ENCODE measurements at regions not wholly inside any gene's neighbourhood (a gene's known extent, or its start where the extent isn't known, plus 50 kb on each side); places are given as distances from the start of the nearest gene placed in this dataset.

GRCh38 chr5:125719681-125720347, 703.4 kb upstream of the GRAMD2B start:
- DNase-seq, result no peak

- no peak for DNase-seq
Observed at GRCh38 chr5:125720348-125720685, 702.9 kb upstream of the GRAMD2B start.

DNA sequence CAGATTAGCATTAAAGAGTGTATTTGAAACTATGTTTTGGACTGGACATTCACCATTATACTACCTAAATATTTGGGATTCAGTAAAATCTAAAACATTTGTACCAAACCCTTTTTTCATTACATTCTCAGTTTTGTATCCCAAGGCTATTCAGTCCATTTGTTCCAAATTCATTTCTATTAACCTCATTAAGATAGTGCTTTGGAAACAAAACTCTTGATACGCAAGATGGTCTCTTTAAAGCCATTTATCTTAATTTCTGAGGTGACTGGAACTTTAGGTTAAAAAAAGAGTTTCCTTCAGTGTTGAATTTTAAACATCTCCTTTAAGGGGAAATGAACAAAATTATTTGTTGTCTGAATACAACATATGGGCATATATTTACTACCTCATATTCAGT, 702.5 kb upstream of the GRAMD2B start:
- DNase-seq, result no peak

DNA sequence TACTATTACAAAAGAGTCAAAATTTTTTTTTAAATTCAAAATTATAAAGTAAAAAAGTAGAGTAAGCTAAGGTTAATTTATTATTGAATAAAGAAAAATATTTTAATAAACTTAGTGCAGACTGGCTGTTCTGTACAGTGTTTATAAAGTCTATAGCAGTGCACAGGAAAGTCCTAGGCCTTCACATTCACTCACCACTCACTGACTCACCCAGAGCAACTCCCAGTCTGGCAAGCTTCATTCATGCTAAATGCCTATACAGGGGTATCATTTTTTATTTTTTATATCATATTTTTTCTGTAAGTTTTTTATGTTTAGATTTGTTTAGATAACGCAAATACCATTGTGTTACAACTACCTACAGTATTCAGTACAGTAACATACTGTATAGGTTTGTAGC, 700.7 kb upstream of the GRAMD2B start:
- DNase-seq, result no peak

- DNase-seq, result no peak
Observed at GRCh38 chr5:125725691-125726090, 697.5 kb upstream of the GRAMD2B start.

GRCh38 chr5:125743939-125744338, 679.3 kb upstream of the GRAMD2B start:
- no peak for DNase-seq

- DNase-seq, result no peak
Observed at GRCh38 chr5:125746917-125747316, 676.3 kb upstream of the GRAMD2B start.

GRCh38 chr5:125750147-125750860, 672.9 kb upstream of the GRAMD2B start:
- no peak for DNase-seq

- DNase-seq, result no peak
Observed at GRCh38 chr5:125750861-125751186, 672.4 kb upstream of the GRAMD2B start.

DNA sequence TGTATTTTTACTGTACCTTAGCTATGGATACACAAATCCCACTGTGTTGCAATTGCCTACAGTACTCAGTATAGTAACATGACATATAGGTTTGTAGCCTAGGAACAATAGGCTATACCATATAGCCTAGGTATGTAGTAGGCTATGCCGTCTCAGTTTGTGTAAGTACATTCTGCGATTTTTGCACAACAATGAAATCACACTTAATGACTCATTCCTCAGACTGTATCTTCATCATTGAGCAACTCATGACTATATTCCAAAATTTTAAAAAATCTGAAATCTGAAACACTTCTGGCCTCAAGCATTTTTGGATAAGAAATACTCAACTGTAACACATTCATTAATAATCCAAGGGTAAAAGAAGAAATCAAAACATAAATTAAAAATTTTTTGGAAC, 666.8 kb upstream of the GRAMD2B start:
- no peak for DNase-seq

GRCh38 chr5:125766706-125767105, 656.5 kb upstream of the GRAMD2B start:
- DNase-seq, result no peak

GRCh38 chr5:125775896-125776295, 647.3 kb upstream of the GRAMD2B start:
- DNase-seq, result no peak

- DNase-seq, result no peak
Observed at GRCh38 chr5:125776656-125777139, 646.5 kb upstream of the GRAMD2B start.

DNA sequence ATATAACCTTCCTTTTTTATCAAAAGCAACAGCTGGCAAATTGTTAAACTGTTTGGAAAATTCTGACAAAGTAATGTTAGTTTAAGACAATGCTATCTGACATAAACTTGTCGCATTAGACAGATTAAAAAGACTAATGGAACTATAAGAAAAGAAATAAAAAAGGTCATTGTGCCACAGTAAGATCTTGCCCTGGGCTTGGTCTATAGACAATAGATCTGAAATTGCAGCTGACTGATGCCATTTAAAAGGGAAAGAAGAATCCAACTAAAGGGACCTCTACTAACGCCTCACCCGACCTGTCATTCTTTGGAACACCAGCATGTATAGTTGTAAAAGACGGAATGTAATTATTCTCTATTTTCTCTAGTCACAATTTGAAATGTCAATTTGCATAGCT, 644.4 kb upstream of the GRAMD2B start:
- no peak for DNase-seq

GRCh38 chr5:125785407-125785806, 637.8 kb upstream of the GRAMD2B start:
- DNase-seq, result no peak

DNA sequence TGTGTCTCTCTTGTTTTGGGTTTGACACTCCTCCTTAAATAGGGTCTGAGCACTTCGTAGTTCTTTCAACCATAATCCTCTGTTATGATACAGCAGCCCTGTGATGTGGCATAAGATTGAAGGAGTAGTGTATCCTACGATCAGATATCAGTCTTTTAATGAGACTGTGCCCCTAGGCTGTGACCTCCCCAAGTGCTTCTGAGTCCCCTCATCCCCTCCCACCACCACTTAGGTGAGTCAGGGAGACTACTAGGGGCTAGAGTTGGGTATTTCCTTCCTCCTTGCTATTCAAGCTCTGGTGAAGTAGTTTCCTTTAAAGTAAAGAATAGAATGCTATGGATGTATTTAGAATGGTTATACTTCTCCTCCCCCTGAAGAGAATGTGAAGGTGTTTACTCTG, 637.2 kb upstream of the GRAMD2B start:
- DNase-seq, result no peak

DNA sequence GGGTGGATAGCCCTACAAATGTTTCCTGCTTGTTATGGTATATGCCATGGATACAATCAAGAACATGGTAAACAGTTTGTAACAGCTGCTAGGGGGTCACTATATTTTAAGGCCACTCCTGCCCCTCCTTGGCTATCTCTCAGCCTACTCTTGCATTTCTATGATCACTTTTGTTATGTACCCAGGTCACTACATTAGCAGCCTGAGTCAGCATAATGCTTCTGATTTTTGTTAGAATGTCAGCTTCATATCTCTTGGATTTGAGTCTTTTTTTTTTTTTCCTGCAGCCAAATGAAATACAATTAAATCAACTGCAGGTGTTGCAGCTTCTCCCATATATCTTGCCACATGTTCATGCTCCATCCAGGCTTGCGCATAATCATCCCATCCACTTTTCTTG, 629.7 kb upstream of the GRAMD2B start:
- DNase-seq, result no peak

- no peak for DNase-seq
Observed at GRCh38 chr5:125794922-125795321, 628.3 kb upstream of the GRAMD2B start.

DNA sequence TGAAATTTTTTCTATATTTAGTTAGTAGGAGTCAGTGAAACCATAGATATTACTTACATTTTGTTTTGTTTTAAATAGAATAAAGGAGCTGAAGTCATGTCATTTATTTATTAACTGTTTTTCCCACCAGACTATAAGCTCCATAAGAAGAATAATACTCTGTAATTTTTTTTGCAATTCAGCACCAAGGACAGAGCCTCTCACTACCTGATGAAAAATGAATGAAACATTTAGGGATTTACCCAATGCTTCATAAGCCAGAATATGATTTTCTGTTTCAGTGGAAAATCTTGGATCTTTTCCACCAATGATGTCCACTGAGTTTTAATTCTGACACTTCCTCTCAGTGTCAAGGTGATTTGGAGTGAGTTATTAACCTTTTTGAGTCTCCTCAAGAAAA, 624.9 kb upstream of the GRAMD2B start:
- DNase-seq, result no peak

DNA sequence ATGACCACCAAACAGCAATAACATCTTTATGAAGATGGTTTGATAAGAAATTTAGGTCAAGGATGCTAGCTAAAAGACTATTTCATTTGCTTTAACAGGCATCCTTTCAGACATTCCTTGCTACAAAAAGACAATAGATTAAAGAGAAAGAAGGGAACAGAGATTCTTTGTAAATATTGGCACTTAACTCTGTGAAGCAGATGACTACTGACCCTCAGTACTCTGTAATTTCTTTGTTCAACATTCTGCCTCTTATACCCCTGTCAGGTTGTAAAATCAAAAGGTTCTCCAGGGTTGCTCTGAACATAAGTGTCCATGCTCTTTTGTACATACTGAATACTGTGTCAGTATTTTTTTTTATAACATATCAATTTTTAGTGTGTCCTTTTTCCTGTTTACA, 610.6 kb upstream of the GRAMD2B start:
- no peak for DNase-seq

- DNase-seq, result no peak
Observed at GRCh38 chr5:125813221-125813974, 609.8 kb upstream of the GRAMD2B start.

GRCh38 chr5:125814119-125814518, 609.1 kb upstream of the GRAMD2B start:
- DNase-seq, result no peak

DNA sequence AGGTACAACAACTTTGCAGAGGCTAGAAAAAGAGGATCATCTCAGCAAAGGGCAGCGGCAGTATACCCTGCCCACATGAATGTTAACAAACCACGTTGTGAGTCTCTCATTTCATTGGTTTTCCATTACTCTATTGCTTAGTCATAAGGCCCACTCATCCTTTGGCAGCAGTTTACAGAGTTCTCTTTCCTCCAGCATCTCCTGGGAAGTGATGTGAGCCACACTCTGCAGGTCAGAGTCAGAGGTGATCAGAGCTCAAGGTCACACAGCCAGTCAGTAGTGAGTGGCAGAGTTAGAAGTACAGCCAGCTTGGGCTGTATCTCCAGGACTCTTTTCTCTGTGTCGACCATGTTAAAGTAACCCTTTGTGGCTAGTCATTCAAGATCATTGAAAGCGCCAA, 599.6 kb upstream of the GRAMD2B start:
- DNase-seq, result no peak

DNA sequence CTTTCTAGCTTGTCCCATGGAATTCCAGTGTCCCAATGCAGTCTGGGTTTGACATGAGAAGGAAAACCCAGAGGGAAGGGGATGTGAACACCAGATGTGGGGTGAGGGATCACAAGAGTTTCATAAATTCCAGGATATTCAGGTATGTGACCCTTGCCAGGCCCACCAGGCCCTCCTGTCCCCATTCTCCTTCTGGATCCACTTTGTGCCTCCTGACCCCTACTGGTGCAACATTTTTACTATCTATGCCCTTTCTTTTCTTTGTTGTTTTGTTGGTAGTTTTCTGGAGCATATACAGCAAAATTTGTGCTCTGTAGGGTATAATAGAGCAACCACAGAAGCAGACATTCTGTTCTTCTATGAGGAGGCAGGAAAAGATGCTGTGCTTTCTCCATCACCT, 597.0 kb upstream of the GRAMD2B start:
- DNase-seq, result no peak

All from T-helper 9 cell (primary cell).